ENCODE measurements at regions not wholly inside any gene's neighbourhood (a gene's known extent, or its start where the extent isn't known, plus 50 kb on each side); places are given as distances from the start of the nearest gene placed in this dataset.

DNA sequence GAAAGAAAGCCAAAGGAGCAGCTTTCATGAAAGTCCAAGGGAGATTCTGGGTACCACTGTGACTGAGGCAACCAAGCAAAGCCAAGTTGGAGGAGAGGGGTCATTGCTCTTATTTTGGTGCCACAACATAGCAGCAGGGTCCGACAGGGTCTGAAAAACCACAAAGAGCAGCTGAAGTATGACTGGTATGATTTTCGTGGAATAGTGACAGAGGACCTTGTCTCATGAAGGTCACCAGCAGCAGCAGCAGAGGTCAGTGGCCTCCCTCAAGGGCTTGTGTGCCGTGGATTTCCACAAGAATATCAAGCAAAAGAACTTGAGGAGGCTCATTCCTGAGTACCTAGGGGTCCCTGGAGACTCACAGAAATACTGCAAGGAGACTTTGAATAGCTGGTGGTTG lies 160.9 kb upstream of the SYT6 start:
- TF ChIP-seq ZBTB1 (CRISPR knock-in tag; IDR thresholded peaks at IDR 0.05; ENCODE audit: borderline replicate concordance, low read depth) (no peak), NFE2L1 (tag; IDR thresholded peaks at IDR 0.05; ENCODE audit: borderline replicate concordance, low read depth) (no peak), STAT6 (CRISPR knock-in tag; IDR thresholded peaks at IDR 0.05) (no peak), ELF2 (CRISPR knock-in tag; IDR thresholded peaks at IDR 0.05) (no peak), CTCF (IDR thresholded peaks at IDR 0.05 in 2 of 3, conservative IDR thresholded peaks at IDR 0.05 in 1 of 3; ENCODE audit: insufficient read depth in 2 of 3, low read depth in 1 of 3, low read length in 3 of 3) (no peak), SIX5 (IDR thresholded peaks at IDR 0.05; ENCODE audit: borderline replicate concordance in 1 of 2, insufficient read depth in 1 of 2, low read depth in 1 of 2, low read length in 2 of 2) (no peak), TARDBP (IDR thresholded peaks at IDR 0.05) (no peak), MAFK (IDR thresholded peaks at IDR 0.05; ENCODE audit: low read length) (no peak), ATF2 (CRISPR knock-in tag; IDR thresholded peaks at IDR 0.05) (no peak), MEF2A (IDR thresholded peaks at IDR 0.05; ENCODE audit: control insufficient read depth, low read depth, low read length) (no peak)
- TF ChIP-seq, protein P1, sequence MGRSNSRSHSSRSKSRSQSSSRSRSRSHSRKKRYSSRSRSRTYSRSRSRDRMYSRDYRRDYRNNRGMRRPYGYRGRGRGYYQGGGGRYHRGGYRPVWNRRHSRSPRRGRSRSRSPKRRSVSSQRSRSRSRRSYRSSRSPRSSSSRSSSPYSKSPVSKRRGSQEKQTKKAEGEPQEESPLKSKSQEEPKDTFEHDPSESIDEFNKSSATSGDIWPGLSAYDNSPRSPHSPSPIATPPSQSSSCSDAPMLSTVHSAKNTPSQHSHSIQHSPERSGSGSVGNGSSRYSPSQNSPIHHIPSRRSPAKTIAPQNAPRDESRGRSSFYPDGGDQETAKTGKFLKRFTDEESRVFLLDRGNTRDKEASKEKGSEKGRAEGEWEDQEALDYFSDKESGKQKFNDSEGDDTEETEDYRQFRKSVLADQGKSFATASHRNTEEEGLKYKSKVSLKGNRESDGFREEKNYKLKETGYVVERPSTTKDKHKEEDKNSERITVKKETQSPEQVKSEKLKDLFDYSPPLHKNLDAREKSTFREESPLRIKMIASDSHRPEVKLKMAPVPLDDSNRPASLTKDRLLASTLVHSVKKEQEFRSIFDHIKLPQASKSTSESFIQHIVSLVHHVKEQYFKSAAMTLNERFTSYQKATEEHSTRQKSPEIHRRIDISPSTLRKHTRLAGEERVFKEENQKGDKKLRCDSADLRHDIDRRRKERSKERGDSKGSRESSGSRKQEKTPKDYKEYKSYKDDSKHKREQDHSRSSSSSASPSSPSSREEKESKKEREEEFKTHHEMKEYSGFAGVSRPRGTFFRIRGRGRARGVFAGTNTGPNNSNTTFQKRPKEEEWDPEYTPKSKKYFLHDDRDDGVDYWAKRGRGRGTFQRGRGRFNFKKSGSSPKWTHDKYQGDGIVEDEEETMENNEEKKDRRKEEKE (IDR thresholded peaks at IDR 0.05; ENCODE audit: borderline replicate concordance in 1 of 2, control insufficient read depth in 1 of 2, low read depth in 2 of 2, low read length in 1 of 2), result no peak
- TF ChIP-seq, protein P2, sequence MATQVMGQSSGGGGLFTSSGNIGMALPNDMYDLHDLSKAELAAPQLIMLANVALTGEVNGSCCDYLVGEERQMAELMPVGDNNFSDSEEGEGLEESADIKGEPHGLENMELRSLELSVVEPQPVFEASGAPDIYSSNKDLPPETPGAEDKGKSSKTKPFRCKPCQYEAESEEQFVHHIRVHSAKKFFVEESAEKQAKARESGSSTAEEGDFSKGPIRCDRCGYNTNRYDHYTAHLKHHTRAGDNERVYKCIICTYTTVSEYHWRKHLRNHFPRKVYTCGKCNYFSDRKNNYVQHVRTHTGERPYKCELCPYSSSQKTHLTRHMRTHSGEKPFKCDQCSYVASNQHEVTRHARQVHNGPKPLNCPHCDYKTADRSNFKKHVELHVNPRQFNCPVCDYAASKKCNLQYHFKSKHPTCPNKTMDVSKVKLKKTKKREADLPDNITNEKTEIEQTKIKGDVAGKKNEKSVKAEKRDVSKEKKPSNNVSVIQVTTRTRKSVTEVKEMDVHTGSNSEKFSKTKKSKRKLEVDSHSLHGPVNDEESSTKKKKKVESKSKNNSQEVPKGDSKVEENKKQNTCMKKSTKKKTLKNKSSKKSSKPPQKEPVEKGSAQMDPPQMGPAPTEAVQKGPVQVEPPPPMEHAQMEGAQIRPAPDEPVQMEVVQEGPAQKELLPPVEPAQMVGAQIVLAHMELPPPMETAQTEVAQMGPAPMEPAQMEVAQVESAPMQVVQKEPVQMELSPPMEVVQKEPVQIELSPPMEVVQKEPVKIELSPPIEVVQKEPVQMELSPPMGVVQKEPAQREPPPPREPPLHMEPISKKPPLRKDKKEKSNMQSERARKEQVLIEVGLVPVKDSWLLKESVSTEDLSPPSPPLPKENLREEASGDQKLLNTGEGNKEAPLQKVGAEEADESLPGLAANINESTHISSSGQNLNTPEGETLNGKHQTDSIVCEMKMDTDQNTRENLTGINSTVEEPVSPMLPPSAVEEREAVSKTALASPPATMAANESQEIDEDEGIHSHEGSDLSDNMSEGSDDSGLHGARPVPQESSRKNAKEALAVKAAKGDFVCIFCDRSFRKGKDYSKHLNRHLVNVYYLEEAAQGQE (IDR thresholded peaks at IDR 0.05; ENCODE audit: borderline replicate concordance), result no peak
- TF ChIP-seq, protein P2 (CRISPR knock-in tag; IDR thresholded peaks at IDR 0.05; ENCODE audit: low read depth), result no peak

Measured in K562 (cell line).